ENCODE measurements at regions not wholly inside any gene's neighbourhood (a gene's known extent, or its start where the extent isn't known, plus 50 kb on each side); places are given as distances from the start of the nearest gene placed in this dataset.

DNA sequence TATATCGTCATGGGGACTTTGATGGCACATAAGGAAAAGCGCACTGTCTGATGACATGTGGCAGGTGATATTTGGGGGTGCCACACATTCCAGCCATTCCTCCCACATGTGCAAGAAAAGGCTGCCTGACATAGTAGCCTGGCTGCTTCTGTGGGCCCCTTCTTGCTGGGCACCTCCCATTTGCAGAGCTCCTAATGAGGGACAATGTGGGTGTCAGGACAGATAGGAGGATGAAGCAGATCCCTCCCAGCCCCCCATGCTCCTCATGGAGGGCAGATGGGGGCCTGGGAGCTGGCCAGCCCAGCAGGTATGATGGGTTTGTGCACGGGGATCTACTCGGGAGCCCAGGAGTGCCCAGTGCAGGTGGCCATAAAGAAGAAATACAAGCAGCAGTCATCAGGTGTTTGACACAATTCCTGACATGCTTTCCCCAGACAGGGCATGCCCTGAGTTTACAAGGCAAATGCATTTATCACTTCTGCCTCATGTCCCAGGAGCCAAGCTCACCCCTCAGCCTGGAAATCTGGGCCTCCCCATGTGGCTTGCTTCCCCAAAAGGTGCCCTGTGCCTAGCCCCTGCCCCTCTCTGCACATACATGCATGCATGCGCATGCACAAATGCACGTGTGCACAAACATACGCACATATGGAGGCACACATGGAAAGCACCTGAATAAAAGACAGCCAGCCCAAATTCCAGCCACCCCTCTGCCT lies 260.6 kb upstream of the RPL38 start:
- H3K27me3 Mint-ChIP-seq (ENCODE audit: low read depth), result peaks cover 9% of the 10 kb centered on the region
- H3K4me3 Mint-ChIP-seq, result no peak overlapping the region
- H3K27ac Mint-ChIP-seq, result no peak overlapping the region
- H3K4me1 Mint-ChIP-seq, result no peaks in the 10 kb centered on the region
- no peak for DNase-seq (ENCODE audit: low spot score)
- no peaks in the 10 kb centered on the region for H3K9me3 Mint-ChIP-seq
- ATAC-seq, result no peak
- TF ChIP-seq, protein P1, sequence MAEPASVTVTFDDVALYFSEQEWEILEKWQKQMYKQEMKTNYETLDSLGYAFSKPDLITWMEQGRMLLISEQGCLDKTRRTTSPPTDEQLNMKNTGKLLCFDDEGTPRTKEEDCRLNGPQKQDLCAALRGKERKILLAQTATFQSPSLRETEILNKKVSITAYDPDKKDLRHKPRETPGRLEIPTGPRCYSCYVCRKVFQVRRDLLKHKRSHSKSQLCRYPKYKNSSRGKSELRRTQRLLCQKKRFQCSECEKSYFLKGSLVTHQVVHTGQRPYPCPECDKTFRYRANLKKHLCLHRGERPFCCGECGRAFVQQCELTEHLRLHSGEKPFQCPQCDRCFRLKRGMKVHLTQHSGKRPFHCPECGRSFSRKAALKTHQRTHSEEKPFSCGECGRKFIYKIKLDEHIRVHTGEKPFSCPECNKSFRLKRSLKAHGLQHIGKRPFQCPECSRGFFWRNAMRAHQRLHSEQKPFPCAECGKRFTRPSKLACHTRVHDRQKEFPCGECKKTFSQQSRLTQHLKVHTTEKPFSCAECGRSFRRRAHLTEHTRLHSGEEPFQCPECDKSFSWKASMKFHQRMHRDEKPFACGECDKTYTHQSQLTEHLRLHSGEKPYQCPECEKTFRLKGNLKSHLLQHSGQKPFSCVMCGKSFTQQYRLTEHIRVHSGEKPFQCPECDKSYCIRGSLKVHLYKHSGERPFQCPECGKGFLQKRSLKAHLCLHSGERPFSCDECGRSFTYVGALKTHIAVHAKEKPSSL (CRISPR knock-in tag; conservative IDR thresholded peaks at IDR 0.05), result no peak
- TF ChIP-seq TP53 (CRISPR knock-in tag; IDR thresholded peaks at IDR 0.05) (no peak), JAZF1 (CRISPR knock-in tag; IDR thresholded peaks at IDR 0.05) (no peak), ZNF219 (CRISPR knock-in tag; IDR thresholded peaks at IDR 0.05; ENCODE audit: borderline replicate concordance) (no peak), CREM (CRISPR knock-in tag; IDR thresholded peaks at IDR 0.05) (no peak), ELF4 (CRISPR knock-in tag; IDR thresholded peaks at IDR 0.05; ENCODE audit: low read depth) (no peak), IRF2 (CRISPR knock-in tag; IDR thresholded peaks at IDR 0.05; ENCODE audit: borderline replicate concordance, low read depth) (no peak)
- TF ChIP-seq, protein P2, sequence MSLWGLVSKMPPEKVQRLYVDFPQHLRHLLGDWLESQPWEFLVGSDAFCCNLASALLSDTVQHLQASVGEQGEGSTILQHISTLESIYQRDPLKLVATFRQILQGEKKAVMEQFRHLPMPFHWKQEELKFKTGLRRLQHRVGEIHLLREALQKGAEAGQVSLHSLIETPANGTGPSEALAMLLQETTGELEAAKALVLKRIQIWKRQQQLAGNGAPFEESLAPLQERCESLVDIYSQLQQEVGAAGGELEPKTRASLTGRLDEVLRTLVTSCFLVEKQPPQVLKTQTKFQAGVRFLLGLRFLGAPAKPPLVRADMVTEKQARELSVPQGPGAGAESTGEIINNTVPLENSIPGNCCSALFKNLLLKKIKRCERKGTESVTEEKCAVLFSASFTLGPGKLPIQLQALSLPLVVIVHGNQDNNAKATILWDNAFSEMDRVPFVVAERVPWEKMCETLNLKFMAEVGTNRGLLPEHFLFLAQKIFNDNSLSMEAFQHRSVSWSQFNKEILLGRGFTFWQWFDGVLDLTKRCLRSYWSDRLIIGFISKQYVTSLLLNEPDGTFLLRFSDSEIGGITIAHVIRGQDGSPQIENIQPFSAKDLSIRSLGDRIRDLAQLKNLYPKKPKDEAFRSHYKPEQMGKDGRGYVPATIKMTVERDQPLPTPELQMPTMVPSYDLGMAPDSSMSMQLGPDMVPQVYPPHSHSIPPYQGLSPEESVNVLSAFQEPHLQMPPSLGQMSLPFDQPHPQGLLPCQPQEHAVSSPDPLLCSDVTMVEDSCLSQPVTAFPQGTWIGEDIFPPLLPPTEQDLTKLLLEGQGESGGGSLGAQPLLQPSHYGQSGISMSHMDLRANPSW (CRISPR knock-in tag; conservative IDR thresholded peaks at IDR 0.05; ENCODE audit: low read depth), result no peak
- TF ChIP-seq, protein P3, sequence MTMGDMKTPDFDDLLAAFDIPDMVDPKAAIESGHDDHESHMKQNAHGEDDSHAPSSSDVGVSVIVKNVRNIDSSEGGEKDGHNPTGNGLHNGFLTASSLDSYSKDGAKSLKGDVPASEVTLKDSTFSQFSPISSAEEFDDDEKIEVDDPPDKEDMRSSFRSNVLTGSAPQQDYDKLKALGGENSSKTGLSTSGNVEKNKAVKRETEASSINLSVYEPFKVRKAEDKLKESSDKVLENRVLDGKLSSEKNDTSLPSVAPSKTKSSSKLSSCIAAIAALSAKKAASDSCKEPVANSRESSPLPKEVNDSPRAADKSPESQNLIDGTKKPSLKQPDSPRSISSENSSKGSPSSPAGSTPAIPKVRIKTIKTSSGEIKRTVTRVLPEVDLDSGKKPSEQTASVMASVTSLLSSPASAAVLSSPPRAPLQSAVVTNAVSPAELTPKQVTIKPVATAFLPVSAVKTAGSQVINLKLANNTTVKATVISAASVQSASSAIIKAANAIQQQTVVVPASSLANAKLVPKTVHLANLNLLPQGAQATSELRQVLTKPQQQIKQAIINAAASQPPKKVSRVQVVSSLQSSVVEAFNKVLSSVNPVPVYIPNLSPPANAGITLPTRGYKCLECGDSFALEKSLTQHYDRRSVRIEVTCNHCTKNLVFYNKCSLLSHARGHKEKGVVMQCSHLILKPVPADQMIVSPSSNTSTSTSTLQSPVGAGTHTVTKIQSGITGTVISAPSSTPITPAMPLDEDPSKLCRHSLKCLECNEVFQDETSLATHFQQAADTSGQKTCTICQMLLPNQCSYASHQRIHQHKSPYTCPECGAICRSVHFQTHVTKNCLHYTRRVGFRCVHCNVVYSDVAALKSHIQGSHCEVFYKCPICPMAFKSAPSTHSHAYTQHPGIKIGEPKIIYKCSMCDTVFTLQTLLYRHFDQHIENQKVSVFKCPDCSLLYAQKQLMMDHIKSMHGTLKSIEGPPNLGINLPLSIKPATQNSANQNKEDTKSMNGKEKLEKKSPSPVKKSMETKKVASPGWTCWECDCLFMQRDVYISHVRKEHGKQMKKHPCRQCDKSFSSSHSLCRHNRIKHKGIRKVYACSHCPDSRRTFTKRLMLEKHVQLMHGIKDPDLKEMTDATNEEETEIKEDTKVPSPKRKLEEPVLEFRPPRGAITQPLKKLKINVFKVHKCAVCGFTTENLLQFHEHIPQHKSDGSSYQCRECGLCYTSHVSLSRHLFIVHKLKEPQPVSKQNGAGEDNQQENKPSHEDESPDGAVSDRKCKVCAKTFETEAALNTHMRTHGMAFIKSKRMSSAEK (CRISPR knock-in tag; IDR thresholded peaks at IDR 0.05; ENCODE audit: borderline replicate concordance), result no peak
- no peaks in the 10 kb centered on the region for H3K36me3 Mint-ChIP-seq
- ChIA-PET CTCF (interaction anchor here (0.5 to 1.1 kb wide), 2 partner anchors 65 to 355 kb away, joined by 3 to 5 read pairs; no protein-coding TSS in a partner anchor), POLR2A (no interaction called here)

DNA sequence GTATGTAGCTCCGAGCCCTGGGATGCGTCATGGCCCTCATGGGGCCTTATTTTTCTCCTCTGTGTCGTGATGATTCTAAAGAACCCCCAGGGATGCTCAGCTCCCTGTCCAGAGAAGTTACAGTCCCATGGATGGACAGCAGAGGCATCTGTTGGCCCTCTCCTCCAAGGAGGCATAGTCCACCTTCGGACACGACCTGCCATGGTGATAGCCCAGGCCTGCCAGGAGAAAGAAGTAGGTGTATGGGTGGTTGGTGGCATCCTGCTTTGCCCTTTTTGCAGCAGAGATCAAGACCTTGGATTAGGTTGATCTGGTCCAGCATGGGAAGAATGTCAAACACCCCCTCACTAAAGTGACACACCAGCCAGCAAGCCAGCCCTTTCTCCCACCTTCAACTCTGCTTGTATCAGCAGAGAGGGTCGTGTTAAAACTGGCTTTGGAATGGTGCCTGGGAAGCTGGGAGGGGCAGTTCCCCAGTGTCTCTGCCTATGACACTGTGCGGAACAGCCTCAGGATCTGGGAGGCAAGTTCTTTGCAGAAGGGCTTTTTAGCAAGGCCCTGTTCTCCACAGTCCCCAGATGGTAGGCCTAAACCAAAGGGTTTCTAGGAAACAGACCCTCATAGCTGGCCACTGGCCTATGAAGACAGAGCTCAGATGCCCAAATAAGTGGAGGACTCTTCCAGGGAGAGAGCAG lies 259.9 kb upstream of the RPL38 start:
- ATAC-seq (no peak), DNase-seq (ENCODE audit: low spot score) (no peak)
- no peak overlapping the region for H3K4me3 Mint-ChIP-seq
- ChIA-PET CTCF (interaction anchor here (0.5 to 1.1 kb wide), 3 partner anchors 65 to 355 kb away, joined by 3 to 5 read pairs (median 3); no protein-coding TSS in a partner anchor), POLR2A (no interaction called here)
- no peaks in the 10 kb centered on the region for H3K36me3 Mint-ChIP-seq
- H3K9me3 Mint-ChIP-seq, result no peaks in the 10 kb centered on the region
- H3K27me3 Mint-ChIP-seq (ENCODE audit: low read depth), result peaks cover 16% of the 10 kb centered on the region
- no peak overlapping the region for H3K27ac Mint-ChIP-seq
- no peaks in the 10 kb centered on the region for H3K4me1 Mint-ChIP-seq
- no peak for TF ChIP-seq ZNF416 (CRISPR knock-in tag; IDR thresholded peaks at IDR 0.05)
- TF ChIP-seq, protein P4, sequence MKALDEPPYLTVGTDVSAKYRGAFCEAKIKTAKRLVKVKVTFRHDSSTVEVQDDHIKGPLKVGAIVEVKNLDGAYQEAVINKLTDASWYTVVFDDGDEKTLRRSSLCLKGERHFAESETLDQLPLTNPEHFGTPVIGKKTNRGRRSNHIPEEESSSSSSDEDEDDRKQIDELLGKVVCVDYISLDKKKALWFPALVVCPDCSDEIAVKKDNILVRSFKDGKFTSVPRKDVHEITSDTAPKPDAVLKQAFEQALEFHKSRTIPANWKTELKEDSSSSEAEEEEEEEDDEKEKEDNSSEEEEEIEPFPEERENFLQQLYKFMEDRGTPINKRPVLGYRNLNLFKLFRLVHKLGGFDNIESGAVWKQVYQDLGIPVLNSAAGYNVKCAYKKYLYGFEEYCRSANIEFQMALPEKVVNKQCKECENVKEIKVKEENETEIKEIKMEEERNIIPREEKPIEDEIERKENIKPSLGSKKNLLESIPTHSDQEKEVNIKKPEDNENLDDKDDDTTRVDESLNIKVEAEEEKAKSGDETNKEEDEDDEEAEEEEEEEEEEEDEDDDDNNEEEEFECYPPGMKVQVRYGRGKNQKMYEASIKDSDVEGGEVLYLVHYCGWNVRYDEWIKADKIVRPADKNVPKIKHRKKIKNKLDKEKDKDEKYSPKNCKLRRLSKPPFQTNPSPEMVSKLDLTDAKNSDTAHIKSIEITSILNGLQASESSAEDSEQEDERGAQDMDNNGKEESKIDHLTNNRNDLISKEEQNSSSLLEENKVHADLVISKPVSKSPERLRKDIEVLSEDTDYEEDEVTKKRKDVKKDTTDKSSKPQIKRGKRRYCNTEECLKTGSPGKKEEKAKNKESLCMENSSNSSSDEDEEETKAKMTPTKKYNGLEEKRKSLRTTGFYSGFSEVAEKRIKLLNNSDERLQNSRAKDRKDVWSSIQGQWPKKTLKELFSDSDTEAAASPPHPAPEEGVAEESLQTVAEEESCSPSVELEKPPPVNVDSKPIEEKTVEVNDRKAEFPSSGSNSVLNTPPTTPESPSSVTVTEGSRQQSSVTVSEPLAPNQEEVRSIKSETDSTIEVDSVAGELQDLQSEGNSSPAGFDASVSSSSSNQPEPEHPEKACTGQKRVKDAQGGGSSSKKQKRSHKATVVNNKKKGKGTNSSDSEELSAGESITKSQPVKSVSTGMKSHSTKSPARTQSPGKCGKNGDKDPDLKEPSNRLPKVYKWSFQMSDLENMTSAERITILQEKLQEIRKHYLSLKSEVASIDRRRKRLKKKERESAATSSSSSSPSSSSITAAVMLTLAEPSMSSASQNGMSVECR (CRISPR knock-in tag; IDR thresholded peaks at IDR 0.05; ENCODE audit: borderline replicate concordance), result no peak
- TF ChIP-seq ZNF138 (CRISPR knock-in tag; conservative IDR thresholded peaks at IDR 0.05), result no peak
- TF ChIP-seq TEAD4 (CRISPR knock-in tag; IDR thresholded peaks at IDR 0.05), result no peak
- TF ChIP-seq SMAD4 (CRISPR knock-in tag; IDR thresholded peaks at IDR 0.05), result no peak
- no peak for TF ChIP-seq ZNF423 (CRISPR knock-in tag; IDR thresholded peaks at IDR 0.05)
- TF ChIP-seq ZNF219 (CRISPR knock-in tag; IDR thresholded peaks at IDR 0.05; ENCODE audit: borderline replicate concordance), result no peak
- TF ChIP-seq, protein P5, sequence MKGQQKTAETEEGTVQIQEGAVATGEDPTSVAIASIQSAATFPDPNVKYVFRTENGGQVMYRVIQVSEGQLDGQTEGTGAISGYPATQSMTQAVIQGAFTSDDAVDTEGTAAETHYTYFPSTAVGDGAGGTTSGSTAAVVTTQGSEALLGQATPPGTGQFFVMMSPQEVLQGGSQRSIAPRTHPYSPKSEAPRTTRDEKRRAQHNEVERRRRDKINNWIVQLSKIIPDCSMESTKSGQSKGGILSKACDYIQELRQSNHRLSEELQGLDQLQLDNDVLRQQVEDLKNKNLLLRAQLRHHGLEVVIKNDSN (CRISPR knock-in tag; IDR thresholded peaks at IDR 0.05), result no peak
- TF ChIP-seq, protein P6, sequence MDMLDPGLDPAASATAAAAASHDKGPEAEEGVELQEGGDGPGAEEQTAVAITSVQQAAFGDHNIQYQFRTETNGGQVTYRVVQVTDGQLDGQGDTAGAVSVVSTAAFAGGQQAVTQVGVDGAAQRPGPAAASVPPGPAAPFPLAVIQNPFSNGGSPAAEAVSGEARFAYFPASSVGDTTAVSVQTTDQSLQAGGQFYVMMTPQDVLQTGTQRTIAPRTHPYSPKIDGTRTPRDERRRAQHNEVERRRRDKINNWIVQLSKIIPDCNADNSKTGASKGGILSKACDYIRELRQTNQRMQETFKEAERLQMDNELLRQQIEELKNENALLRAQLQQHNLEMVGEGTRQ (CRISPR knock-in tag; IDR thresholded peaks at IDR 0.05), result no peak
